B cell (primary cell): ENCODE measurements at regions not wholly inside any gene's neighbourhood (a gene's known extent, or its start where the extent isn't known, plus 50 kb on each side); places are given as distances from the start of the nearest gene placed in this dataset.

Experiments
- ATAC-seq: fragments of 200-7000 bp; cut with Tn5 transposase; one replicate; pipeline ENCODE4 v1.10.0; 2021; ENCODE audit warnings: low read depth, mild to moderate bottlenecking, moderate number of reproducible peaks, moderate library complexity
- CTCF ChIA-PET: fragments of 350-600 bp; sonication (Branson Sonifier 250); formaldehyde crosslinking; loops from one replicate; lab custom pipeline; 2021; ENCODE audit warnings: antibody characterized with exemption, inconsistent platforms; lab: Charles Lee
- POLR2A ChIA-PET: fragments of 350-600 bp; sonication (Branson Sonifier 250); formaldehyde crosslinking; loops from one replicate; lab custom pipeline; 2021; ENCODE audit warnings: antibody characterized with exemption; lab: Charles Lee
- DNase-seq: peaks from one replicate; pipeline ENCODE4 v3.0.0; 2013
- H2AFZ ChIP-seq: 2 replicates; pipeline ENCODE4 v1.6.1; 2012; ENCODE audit warnings: mild to moderate bottlenecking, low read depth, low read length; ENCODE audit not compliant: insufficient read depth, poor library complexity, severe bottlenecking
- H3K27ac ChIP-seq, 2 donors: 1 replicate in 1 of 2; 2 replicates in 1 of 2; pipeline ENCODE4 v1.5.1; 2012 to 2013; ENCODE audit warnings: low read length in 2 of 2, mild to moderate bottlenecking in 2 of 2, moderate library complexity in 1 of 2
- H3K27me3 ChIP-seq, 4 experiments: fragments of 200-600 bp in 1 of 4; sonication (generic) in 1 of 4; replicated peaks in 1 of 4; 1 replicate in 2 of 4; 2 replicates in 2 of 4; pipeline versions ENCODE4 v1.6.1 to v1.7.0; 2013 to 2016; ENCODE audit warnings: low read length in 3 of 4, mild to moderate bottlenecking in 2 of 4, mixed read lengths in 1 of 4, moderate library complexity in 1 of 4; ENCODE audit not compliant: insufficient read depth in 4 of 4, control insufficient read depth in 3 of 4; ENCODE audit errors: control extremely low read depth in 1 of 4
- H3K36me3 ChIP-seq, 2 experiments: replicated peaks in 1 of 2; 1 replicate in 1 of 2; 2 replicates in 1 of 2; pipeline versions ENCODE4 v1.6.1 to v1.7.1; 2013; ENCODE audit warnings: low read length in 1 of 2; ENCODE audit not compliant: insufficient read depth in 2 of 2, control insufficient read depth in 1 of 2; ENCODE audit errors: control extremely low read depth in 1 of 2, extremely low read depth in 1 of 2
- H3K4me1 ChIP-seq, 2 donors: fragments of 200-600 bp in 1 of 2; sonication (generic) in 1 of 2; 1 replicate in 1 of 2; 2 replicates in 1 of 2; pipeline versions ENCODE4 v1.5.1 to v1.6.1; 2013 to 2017; ENCODE audit warnings: low read length in 2 of 2; ENCODE audit not compliant: control insufficient read depth in 2 of 2, insufficient read depth in 2 of 2
- H3K4me2 ChIP-seq: replicated peaks from 2 replicates; pipeline ENCODE3; 2012; ENCODE audit warnings: mild to moderate bottlenecking, low read depth, low read length; ENCODE audit not compliant: poor library complexity, severe bottlenecking
- H3K4me3 ChIP-seq, 5 experiments: fragments of 200-600 bp in 1 of 5; sonication (generic) in 1 of 5; 1 replicate in 3 of 5; 2 replicates in 2 of 5; pipeline versions ENCODE4 v1.5.1 to v1.7.0; 2011 to 2016; ENCODE audit warnings: low read length in 4 of 5, mild to moderate bottlenecking in 4 of 5, low read depth in 2 of 5, control low read depth in 1 of 5, moderate library complexity in 1 of 5; ENCODE audit not compliant: insufficient read depth in 1 of 5; ENCODE audit errors: control extremely low read depth in 1 of 5, extremely low read depth in 1 of 5
- H3K79me2 ChIP-seq: fragments of 200-600 bp; sonication (generic); one replicate; pipeline ENCODE4 v1.6.0; 2016; ENCODE audit warnings: low read length; ENCODE audit not compliant: control insufficient read depth, insufficient read depth
- H3K9ac ChIP-seq: fragments of 200-600 bp; sonication (generic); 2 replicates; pipeline ENCODE4 v1.6.1; 2017; ENCODE audit warnings: mild to moderate bottlenecking, low read length, moderate library complexity
- H3K9me3 ChIP-seq, 3 donors: one replicate each; pipeline versions ENCODE4 v1.6.1 to v1.7.1; 2013; ENCODE audit warnings: low read length in 2 of 3; ENCODE audit not compliant: control insufficient read depth in 2 of 3, insufficient read depth in 1 of 3; ENCODE audit errors: control extremely low read depth in 1 of 3
- H4K20me1 ChIP-seq: 2 replicates; pipeline ENCODE4 v1.6.0; 2012; ENCODE audit warnings: mild to moderate bottlenecking, low read length; ENCODE audit not compliant: insufficient read depth, control insufficient read depth, poor library complexity, severe bottlenecking
- H3K27ac Mint-ChIP-seq: one replicate; pipeline ENCODE4 v1.8.0; 2021; ENCODE audit warnings: mixed read lengths
- H3K27me3 Mint-ChIP-seq: one replicate; pipeline ENCODE4 v1.8.0; 2021; ENCODE audit warnings: mixed read lengths
- H3K4me1 Mint-ChIP-seq: one replicate; pipeline ENCODE4 v1.8.0; 2021; ENCODE audit warnings: mixed read lengths
- H3K4me3 Mint-ChIP-seq: one replicate; pipeline ENCODE4 v1.8.0; 2021; ENCODE audit warnings: mixed read lengths
- H3K9me3 Mint-ChIP-seq: one replicate; pipeline ENCODE4 v1.8.0; 2022; ENCODE audit warnings: mixed read lengths; ENCODE audit not compliant: insufficient read depth
- EZH2 ChIP-seq: IDR thresholded peaks from 2 replicates; pipeline ENCODE4 v1.6.1; 2012; ENCODE audit warnings: borderline replicate concordance, low read depth, mild to moderate bottlenecking, moderate library complexity, low read length; ENCODE audit not compliant: insufficient read depth, poor library complexity, severe bottlenecking
- WGBS: methylation state at CpG from one replicate; pipeline ENCODE4 v1.1.5; 2013; ENCODE audit warnings: missing lambda C conversion rate; ENCODE audit not compliant: insufficient coverage; 5-methylcytosine and 5-hydroxymethylcytosine counted together
- intact Hi-C: fragments of 100-400 bp; cut with micrococcal nuclease; formaldehyde crosslinking; loops from one replicate; pipeline ENCODE4 v1.10.0; 2022
- TF ChIP-seq, protein P1 (sequence below): fragments of 200-600 bp; IDR thresholded peaks from one replicate; pipeline ENCODE4 v1.8.0; 2022; ENCODE audit warnings: antibody characterized with exemption, mild to moderate bottlenecking

DNA sequence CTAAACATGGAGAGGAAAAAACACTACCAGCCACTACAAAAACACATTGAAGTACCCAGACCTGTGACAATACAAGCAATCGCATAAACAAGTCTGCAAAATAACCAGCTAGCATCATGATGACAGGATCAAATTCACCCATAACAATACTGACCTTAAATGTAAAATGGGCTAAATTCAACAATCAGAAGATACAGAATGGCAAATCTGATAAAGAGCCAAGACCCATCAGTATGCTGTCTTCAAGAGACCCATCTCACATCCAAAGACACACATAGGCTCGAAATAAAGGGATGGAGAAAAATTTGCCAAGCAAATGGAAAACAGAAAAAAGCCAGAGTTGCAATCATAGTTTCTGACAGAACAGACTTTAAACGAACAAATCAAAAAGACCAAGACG is 294.4 kb downstream of the MEF2C start:
- H3K27ac ChIP-seq = no peak overlapping the region
- H3K79me2 ChIP-seq = no peaks in the 10 kb centered on the region
- DNase-seq (no peak), ATAC-seq (no peak)
- TF ChIP-seq, protein P1, sequence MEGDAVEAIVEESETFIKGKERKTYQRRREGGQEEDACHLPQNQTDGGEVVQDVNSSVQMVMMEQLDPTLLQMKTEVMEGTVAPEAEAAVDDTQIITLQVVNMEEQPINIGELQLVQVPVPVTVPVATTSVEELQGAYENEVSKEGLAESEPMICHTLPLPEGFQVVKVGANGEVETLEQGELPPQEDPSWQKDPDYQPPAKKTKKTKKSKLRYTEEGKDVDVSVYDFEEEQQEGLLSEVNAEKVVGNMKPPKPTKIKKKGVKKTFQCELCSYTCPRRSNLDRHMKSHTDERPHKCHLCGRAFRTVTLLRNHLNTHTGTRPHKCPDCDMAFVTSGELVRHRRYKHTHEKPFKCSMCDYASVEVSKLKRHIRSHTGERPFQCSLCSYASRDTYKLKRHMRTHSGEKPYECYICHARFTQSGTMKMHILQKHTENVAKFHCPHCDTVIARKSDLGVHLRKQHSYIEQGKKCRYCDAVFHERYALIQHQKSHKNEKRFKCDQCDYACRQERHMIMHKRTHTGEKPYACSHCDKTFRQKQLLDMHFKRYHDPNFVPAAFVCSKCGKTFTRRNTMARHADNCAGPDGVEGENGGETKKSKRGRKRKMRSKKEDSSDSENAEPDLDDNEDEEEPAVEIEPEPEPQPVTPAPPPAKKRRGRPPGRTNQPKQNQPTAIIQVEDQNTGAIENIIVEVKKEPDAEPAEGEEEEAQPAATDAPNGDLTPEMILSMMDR = no peak
- no peak for TF ChIP-seq EZH2
- H3K4me1 ChIP-seq = no peaks in the 10 kb centered on the region
- Mint-ChIP-seq H3K4me1 (no peaks in the 10 kb centered on the region), H3K27ac (no peak overlapping the region), H3K27me3 (peaks cover 15% of the 10 kb centered on the region), H3K4me3 (no peak overlapping the region), H3K9me3 (peaks cover 12% of the 10 kb centered on the region)
- intact Hi-C loops = no loop called here
- H2AFZ ChIP-seq = no peak overlapping the region
- H3K36me3 ChIP-seq = no peaks in the 10 kb centered on the region
- ChIA-PET POLR2A (no interaction called here), CTCF (no interaction called here)
- peaks cover 0 to 11% (median 3%) of the 10 kb centered on the region in 3 donors for H3K9me3 ChIP-seq
- no peak overlapping the region for H3K4me2 ChIP-seq
- no peak overlapping the region for H3K9ac ChIP-seq
- WGBS = 75% methylated on average over 1 of the region's 4 CpGs
- no peak overlapping the region for H3K4me3 ChIP-seq
- no peaks in the 10 kb centered on the region for H4K20me1 ChIP-seq
- H3K27me3 ChIP-seq = no peaks in the 10 kb centered on the region

DNA sequence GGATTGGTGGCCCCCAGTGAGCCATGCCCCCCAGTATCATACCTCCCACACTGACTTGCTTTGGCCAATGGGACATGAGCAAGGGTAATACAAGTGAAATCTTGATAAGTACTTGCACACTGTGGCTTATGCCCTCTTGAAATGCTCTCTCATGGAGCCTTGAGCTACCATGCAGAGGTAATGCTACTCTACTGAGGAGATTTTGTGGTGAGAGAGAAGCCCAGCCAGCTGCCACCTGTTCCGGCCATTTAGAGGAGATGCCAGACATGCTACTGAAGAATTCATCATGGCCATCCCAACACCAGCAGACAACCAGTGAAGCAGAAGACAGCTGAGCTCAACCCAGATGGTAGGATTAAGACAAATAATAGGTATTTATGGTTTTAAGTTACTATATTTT is 299.5 kb downstream of the MEF2C start:
- CTCF ChIA-PET = no interaction called here
- ATAC-seq (no peak), DNase-seq (no peak)
- Histone ChIP-seq H3K36me3 (no peaks in the 10 kb centered on the region), H3K4me2 (no peak overlapping the region), H3K27me3 (no peaks in the 10 kb centered on the region), H2AFZ (no peak overlapping the region), H4K20me1 (no peaks in the 10 kb centered on the region), H3K9ac (no peak overlapping the region), H3K9me3 (peaks cover 0 to 11% (median 3%) of the 10 kb centered on the region in 3 donors), H3K4me3 (no peak overlapping the region), H3K27ac (no peak overlapping the region), H3K79me2 (no peaks in the 10 kb centered on the region), H3K4me1 (no peaks in the 10 kb centered on the region)
- H3K4me3 Mint-ChIP-seq = no peak overlapping the region
- WGBS = no CpG with 5 or more reads among the region's 1 CpG
- POLR2A ChIA-PET = no interaction called here
- H3K4me1 Mint-ChIP-seq = no peaks in the 10 kb centered on the region
- no peak overlapping the region for H3K27ac Mint-ChIP-seq
- H3K27me3 Mint-ChIP-seq = peaks cover 4% of the 10 kb centered on the region
- peaks cover 2% of the 10 kb centered on the region for H3K9me3 Mint-ChIP-seq
- intact Hi-C loops = no loop called here
- TF ChIP-seq EZH2 = no peak
- TF ChIP-seq, protein P1 = no peak
